Stimulated activated effector memory CD8-positive, alpha-beta T cell treated with anti-CD3 and anti-CD28 coated beads, Interleukin-12 subunit alpha, Interleukin-12 subunit beta, amount 100 ng/mL, for 72 hours (primary cell): ENCODE measurements at regions not wholly inside any gene's neighbourhood (a gene's known extent, or its start where the extent isn't known, plus 50 kb on each side); places are given as distances from the start of the nearest gene placed in this dataset.
"Not testable (repeated sequence)": the region's sequence is repeated elsewhere in the genome, so short reads cannot be mapped to it uniquely, and the experiment has no call there.

Experiments used
- ATAC-seq: fragments of 150-1000 bp; cut with Tn5 transposase; 2 replicates; pipeline ENCODE4 v1.10.0; 2021
- DNase-seq, 2 donors: peaks; one replicate each; pipeline ENCODE4 v3.0.0; 2021 to 2022; ENCODE audit warnings: low spot score in 2 of 2
- H3K27ac Mint-ChIP-seq: one replicate; pipeline ENCODE4 v1.8.0; 2022; ENCODE audit warnings: mild to moderate bottlenecking, mixed read lengths
- H3K36me3 Mint-ChIP-seq: one replicate; pipeline ENCODE4 v1.8.0; 2022; ENCODE audit warnings: mild to moderate bottlenecking, mixed read lengths
- H3K4me1 Mint-ChIP-seq: one replicate; pipeline ENCODE4 v1.8.0; 2022; ENCODE audit warnings: mixed read lengths
- H3K4me3 Mint-ChIP-seq: one replicate; pipeline ENCODE4 v1.8.0; 2022; ENCODE audit warnings: mild to moderate bottlenecking, mixed read lengths
- H3K9me3 Mint-ChIP-seq: one replicate; pipeline ENCODE4 v1.8.0; 2022; ENCODE audit warnings: mixed read lengths

GRCh38 chr11:80257319-80258015 is 816.6 kb upstream of the TENM4 start:
- not testable (repeated sequence) for DNase-seq, H3K4me1 Mint-ChIP-seq, H3K27ac Mint-ChIP-seq, H3K4me3 Mint-ChIP-seq, H3K36me3 Mint-ChIP-seq, ATAC-seq
- peaks cover 20% of the 10 kb centered on the region for H3K9me3 Mint-ChIP-seq

GRCh38 chr11:80255021-80255420 is 814.2 kb upstream of the TENM4 start:
- H3K4me1 Mint-ChIP-seq: no peaks in the 10 kb centered on the region
- H3K9me3 Mint-ChIP-seq: peaks cover 15% of the 10 kb centered on the region
- no peak overlapping the region for H3K27ac Mint-ChIP-seq
- no peaks in the 10 kb centered on the region for H3K36me3 Mint-ChIP-seq
- no peak for ATAC-seq
- H3K4me3 Mint-ChIP-seq: no peak overlapping the region
- no peak for DNase-seq

DNA sequence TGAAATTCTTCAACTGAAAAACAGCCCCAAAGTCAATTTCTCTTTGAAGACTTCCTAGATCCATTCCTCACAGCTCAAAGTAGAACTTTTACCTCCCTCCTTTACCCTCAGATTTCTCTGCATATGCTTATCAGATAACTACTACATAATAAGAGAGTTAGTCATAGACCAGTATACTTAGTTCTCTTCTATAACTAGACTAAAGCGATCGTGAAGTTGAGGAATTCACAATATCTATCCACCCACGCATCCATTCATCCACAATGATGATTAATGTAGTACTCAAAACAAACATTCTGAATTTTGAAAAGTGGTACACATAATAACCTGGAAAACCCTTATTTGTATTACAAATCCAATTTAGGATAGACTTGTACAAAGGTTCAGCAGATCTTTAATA is 800.9 kb upstream of the TENM4 start:
- ATAC-seq (no peak), DNase-seq (no peak)
- no peaks in the 10 kb centered on the region for H3K4me1 Mint-ChIP-seq
- H3K4me3 Mint-ChIP-seq: no peak overlapping the region
- no peaks in the 10 kb centered on the region for H3K36me3 Mint-ChIP-seq
- no peak overlapping the region for H3K27ac Mint-ChIP-seq
- peaks cover 30% of the 10 kb centered on the region for H3K9me3 Mint-ChIP-seq

GRCh38 chr11:80240245-80240644 is 799.4 kb upstream of the TENM4 start:
- ATAC-seq (no peak), DNase-seq (no peak)
- Mint-ChIP-seq H3K9me3 (peaks cover 22% of the 10 kb centered on the region), H3K4me1 (no peaks in the 10 kb centered on the region), H3K27ac (no peak overlapping the region), H3K36me3 (no peaks in the 10 kb centered on the region), H3K4me3 (no peak overlapping the region)

GRCh38 chr11:80239217-80239616 is 798.4 kb upstream of the TENM4 start:
- Mint-ChIP-seq H3K9me3 (peaks cover 30% of the 10 kb centered on the region), H3K4me3 (no peak overlapping the region), H3K36me3 (no peaks in the 10 kb centered on the region), H3K27ac (no peak overlapping the region), H3K4me1 (no peaks in the 10 kb centered on the region)
- DNase-seq: no peak
- no peak for ATAC-seq

DNA sequence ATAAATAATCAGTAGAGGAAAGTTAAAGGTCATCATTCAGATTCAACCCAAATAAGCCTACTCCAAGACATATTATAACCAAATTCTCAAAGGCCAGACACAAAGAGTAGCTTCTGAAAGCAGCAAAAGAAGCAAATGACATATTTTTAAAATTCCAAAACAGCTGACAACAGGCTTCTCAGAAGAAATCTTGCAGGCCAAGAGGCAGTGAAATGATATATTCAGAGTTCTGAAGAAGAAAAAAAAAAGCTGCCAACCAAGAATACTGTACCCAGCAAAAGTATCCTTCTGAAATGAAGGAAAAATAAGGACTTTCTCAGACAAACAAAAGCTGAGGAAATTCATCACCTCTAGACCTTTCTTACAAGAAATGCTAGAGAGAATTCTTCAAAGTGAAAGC is 787.1 kb upstream of the TENM4 start:
- Mint-ChIP-seq H3K27ac (no peak overlapping the region), H3K4me3 (no peak overlapping the region), H3K36me3 (no peaks in the 10 kb centered on the region), H3K4me1 (no peaks in the 10 kb centered on the region), H3K9me3 (peaks cover 27% of the 10 kb centered on the region)
- no peak for ATAC-seq
- no peak for DNase-seq

DNA sequence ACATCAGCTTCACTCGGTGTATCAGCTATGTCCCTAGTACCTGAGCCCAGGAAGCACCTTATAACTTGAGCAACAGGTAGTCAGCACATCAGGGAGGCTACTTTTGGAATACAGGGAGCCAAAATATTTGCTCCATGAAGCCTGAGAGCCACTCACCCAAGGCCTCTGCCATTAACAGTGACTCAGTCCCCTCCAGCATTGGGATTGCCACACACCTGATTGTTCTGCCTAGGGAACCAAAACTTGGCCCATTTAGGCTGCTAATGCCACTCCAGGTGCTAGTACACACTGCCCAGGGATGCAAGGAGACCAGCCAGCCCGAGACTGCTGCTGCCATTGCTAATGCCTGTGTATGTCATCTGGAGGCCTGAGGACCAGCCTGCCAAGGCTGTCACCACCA is 773.6 kb upstream of the TENM4 start:
- H3K27ac Mint-ChIP-seq: no peak overlapping the region
- no peak overlapping the region for H3K4me3 Mint-ChIP-seq
- ATAC-seq (no peak), DNase-seq (no peak)
- H3K4me1 Mint-ChIP-seq: no peaks in the 10 kb centered on the region
- no peaks in the 10 kb centered on the region for H3K36me3 Mint-ChIP-seq
- peaks cover 31% of the 10 kb centered on the region for H3K9me3 Mint-ChIP-seq

DNA sequence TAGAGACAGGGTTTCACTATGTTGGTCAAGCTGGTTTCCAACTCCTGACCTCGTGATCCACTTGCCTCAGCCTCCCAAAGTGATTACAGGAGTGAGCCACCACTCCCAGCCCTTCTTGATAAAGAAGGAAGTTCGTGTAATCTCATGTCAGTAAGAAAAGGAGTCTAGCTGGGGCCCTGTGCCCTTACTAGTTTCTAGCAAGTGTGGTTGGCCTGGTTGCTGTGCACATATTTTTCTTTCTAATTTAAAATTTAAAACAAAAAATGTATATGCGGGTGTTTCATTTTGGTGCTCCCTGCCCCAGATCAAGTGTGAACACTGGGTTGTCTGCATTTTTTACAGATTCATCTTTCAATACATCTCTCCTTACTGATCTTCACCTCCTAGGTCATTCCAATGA is 770.8 kb upstream of the TENM4 start:
- Mint-ChIP-seq H3K4me1 (no peaks in the 10 kb centered on the region), H3K36me3 (no peaks in the 10 kb centered on the region), H3K4me3 (no peak overlapping the region), H3K9me3 (peaks cover 35% of the 10 kb centered on the region), H3K27ac (no peak overlapping the region)
- DNase-seq (no peak), ATAC-seq (no peak)

DNA sequence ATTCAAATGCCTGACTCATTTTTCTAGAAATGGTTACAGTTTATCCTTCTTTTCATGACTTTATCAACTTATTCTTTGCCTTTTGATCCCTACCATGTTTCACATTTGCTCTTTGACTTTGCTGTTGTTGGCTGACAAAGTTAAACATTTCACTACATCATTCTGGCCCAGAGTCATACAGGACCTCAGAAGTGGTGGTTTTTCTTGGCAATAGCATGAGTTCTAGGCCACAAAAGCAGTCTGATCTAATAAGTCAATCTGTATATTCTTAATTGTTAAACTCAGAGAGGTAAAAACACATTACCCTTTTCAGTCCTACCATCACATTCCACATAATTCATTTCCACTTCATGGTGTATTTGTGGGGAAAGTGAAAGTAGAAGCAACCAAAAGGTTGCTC is 763.2 kb upstream of the TENM4 start:
- DNase-seq (no peak), ATAC-seq (no peak)
- Mint-ChIP-seq H3K36me3 (no peaks in the 10 kb centered on the region), H3K27ac (no peak overlapping the region), H3K4me3 (no peak overlapping the region), H3K4me1 (no peaks in the 10 kb centered on the region), H3K9me3 (peaks cover 16% of the 10 kb centered on the region)

- ATAC-seq: no peak
- Mint-ChIP-seq H3K27ac (no peak overlapping the region), H3K4me3 (no peak overlapping the region), H3K36me3 (no peaks in the 10 kb centered on the region), H3K4me1 (no peaks in the 10 kb centered on the region), H3K9me3 (peaks cover 12% of the 10 kb centered on the region)
- no peak for DNase-seq
Observed at GRCh38 chr11:80196932-80197554, 756.2 kb upstream of the TENM4 start.

DNA sequence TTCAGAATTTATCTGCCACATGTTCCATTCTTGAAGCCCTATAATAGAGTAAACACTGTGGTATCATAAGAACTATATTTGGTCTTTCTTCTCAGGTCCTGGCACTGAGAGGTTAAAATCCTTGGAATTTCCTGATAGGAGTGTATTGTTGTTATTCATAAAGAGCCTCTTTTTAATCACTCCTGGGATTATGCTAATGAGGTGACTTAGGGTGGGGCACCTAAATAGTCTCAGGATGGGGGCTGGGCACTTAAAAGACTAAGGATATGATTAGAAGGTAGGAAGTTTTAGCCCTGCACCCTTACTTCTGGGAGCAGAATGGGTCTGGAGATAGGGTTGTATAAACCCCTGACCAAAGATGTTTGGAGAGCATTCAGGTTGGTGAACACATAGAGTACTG is 755.2 kb upstream of the TENM4 start:
- Mint-ChIP-seq H3K4me1 (no peaks in the 10 kb centered on the region), H3K4me3 (no peak overlapping the region), H3K36me3 (no peaks in the 10 kb centered on the region), H3K27ac (no peak overlapping the region), H3K9me3 (peaks cover 15% of the 10 kb centered on the region)
- DNase-seq: no peak
- ATAC-seq: no peak

DNA sequence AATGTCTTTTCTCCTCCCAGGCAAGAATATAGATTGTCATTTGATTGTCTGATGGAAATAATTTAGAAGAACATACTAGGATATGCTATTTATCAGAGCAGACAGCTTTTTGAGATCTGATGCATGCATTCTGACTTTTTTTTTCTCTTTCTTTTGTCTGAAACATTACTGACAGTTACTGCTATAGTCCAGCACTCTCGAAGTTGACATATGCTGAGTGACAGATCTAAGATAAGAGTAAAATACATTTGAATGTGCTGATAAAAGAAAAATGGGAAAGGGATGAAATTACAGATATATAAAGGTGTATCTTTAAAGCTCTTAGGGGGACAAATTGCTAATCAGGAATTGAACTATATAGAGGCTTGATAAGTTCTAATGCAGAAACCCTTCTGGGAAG is 753.8 kb upstream of the TENM4 start:
- Mint-ChIP-seq H3K27ac (no peak overlapping the region), H3K4me3 (no peak overlapping the region), H3K9me3 (peaks cover 17% of the 10 kb centered on the region), H3K36me3 (no peaks in the 10 kb centered on the region), H3K4me1 (no peaks in the 10 kb centered on the region)
- no peak for DNase-seq
- ATAC-seq: no peak

DNA sequence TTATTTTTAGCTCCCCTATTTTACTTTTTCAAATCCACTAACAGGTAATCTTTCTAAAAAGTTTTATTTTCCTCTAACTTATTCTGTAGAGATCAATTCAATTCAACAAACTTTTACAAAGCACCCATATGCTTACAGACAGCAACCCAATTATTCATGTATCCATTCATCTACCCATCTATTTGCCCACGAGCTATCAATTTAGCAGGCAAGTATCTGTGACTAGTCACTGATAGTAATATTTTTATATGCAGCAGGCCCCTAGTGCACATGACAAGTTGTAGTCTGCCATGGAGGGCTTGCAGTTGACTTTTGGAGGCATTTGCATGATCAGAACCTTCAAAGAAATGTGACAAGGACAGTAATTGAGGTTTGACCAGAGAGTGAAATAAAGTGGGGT is 753.2 kb upstream of the TENM4 start:
- DNase-seq: no peak
- H3K9me3 Mint-ChIP-seq: peaks cover 17% of the 10 kb centered on the region
- no peaks in the 10 kb centered on the region for H3K36me3 Mint-ChIP-seq
- H3K27ac Mint-ChIP-seq: no peak overlapping the region
- no peak for ATAC-seq
- no peak overlapping the region for H3K4me3 Mint-ChIP-seq
- H3K4me1 Mint-ChIP-seq: no peaks in the 10 kb centered on the region

DNA sequence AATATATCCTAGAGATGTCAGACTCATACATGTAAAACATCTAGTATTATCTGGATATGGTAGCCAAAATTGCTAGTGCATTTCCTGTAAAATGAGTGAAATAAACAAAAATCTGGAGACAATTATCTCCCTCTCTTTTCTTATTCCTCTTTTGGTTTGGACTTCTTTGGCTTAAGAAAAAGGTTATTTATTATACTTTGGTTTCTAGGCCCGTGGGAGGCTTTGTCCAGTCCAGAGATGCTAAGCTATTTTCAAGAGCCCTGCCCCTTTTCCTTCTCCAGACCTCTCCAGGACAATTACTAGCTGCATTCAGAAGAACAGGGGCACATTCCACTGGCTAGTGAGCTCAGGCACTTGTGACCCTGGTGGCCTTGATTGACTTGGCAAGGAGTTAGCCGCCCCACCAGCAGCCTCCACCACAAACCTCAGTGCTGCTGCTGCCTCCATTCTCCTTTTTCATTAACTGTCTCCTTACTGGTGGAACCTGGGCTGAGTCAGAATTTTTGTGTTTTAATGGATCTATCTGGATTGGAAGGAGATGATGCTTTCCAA is 747.3 kb upstream of the TENM4 start:
- peaks cover 25% of the 10 kb centered on the region for H3K9me3 Mint-ChIP-seq
- no peak for DNase-seq
- H3K36me3 Mint-ChIP-seq: no peaks in the 10 kb centered on the region
- H3K4me1 Mint-ChIP-seq: no peaks in the 10 kb centered on the region
- no peak for ATAC-seq
- no peak overlapping the region for H3K4me3 Mint-ChIP-seq
- H3K27ac Mint-ChIP-seq: no peak overlapping the region

DNA sequence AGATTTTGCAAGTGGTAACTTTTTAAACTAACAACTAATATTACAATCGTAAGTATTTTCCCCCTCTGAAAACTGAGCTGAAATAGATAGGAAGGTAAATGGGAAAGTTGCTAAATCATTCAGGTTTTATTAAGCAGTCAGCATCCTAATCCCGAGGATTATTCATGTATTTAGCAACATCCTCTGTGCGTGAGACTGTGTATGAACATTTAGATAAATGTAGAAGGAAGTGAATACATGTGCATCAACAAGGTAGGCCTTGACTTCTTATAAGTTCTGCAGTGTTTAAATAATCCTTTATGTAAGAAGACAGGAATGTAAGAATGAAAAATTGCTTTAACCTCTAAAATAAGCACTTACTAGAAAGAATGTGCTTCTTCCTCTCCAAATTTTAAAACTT is 745.9 kb upstream of the TENM4 start:
- Mint-ChIP-seq H3K9me3 (peaks cover 19% of the 10 kb centered on the region), H3K4me1 (no peaks in the 10 kb centered on the region), H3K36me3 (no peaks in the 10 kb centered on the region), H3K27ac (no peak overlapping the region), H3K4me3 (no peak overlapping the region)
- ATAC-seq: no peak
- DNase-seq: no peak

GRCh38 chr11:80182901-80183300 is 742.1 kb upstream of the TENM4 start:
- Mint-ChIP-seq H3K27ac (no peak overlapping the region), H3K4me3 (no peak overlapping the region), H3K9me3 (peaks cover 23% of the 10 kb centered on the region), H3K4me1 (no peaks in the 10 kb centered on the region), H3K36me3 (no peaks in the 10 kb centered on the region)
- ATAC-seq (no peak), DNase-seq (no peak)
